K562 (cell line): ENCODE measurements at regions not wholly inside any gene's neighbourhood (a gene's known extent, or its start where the extent isn't known, plus 50 kb on each side); places are given as distances from the start of the nearest gene placed in this dataset.

Source experiments
- ATAC-seq: fragments of 200-7000 bp; cut with Tn5 transposase; 3 replicates; pipeline ENCODE4 v1.9.1; 2020; ENCODE audit warnings: moderate library complexity
- BruUV-seq: library from RNA; stranded (reverse); fragments of 400-500 nt; replicated peaks from 2 replicates; lab custom pipeline; 2021; lab: Mats Ljungman, UMichigan
- CTCF ChIA-PET: fragments of 300-600 bp; formaldehyde crosslinking; extraction: SDS; loops from one replicate; lab custom pipeline; 2021; ENCODE audit warnings: low intra/inter-chr PET ratio; lab: Yijun Ruan, JAX
- POLR2A ChIA-PET: fragments of 300-600, 350-650 bp; sonication (Branson Sonifier 250); formaldehyde crosslinking; extraction: SDS; loops from one replicate; lab custom pipeline; 2021; ENCODE audit warnings: antibody characterized with exemption, inconsistent platforms; lab: Yijun Ruan, JAX
- DNase-seq, 4 experiments: peaks; one replicate each; pipeline versions ENCODE4 v3.0.0 to v3.0.0-alpha.2; 2011 to 2018; ENCODE audit warnings: low spot score in 3 of 4, mixed read lengths in 3 of 4; ENCODE audit errors: extremely low read depth in 1 of 4
- FAIRE-seq: peaks from 2 replicates; lab custom pipeline; 2011; peaks lifted over from hg19 to GRCh38; lab: Jason Lieb, UNC
- H2AFZ ChIP-seq: 2 replicates; pipeline ENCODE4 v1.6.0; 2011; ENCODE audit warnings: low read depth, low read length, control low read depth, inconsistent platforms
- H3K27ac ChIP-seq: fragments of 200-600 bp; 3 replicates; pipeline ENCODE4 v1.8.0; 2011; ENCODE audit warnings: low read depth, mild to moderate bottlenecking, control low read depth, inconsistent platforms, low read length, moderate library complexity, mixed read lengths; ENCODE audit errors: extremely low read depth
- H3K27me3 ChIP-seq, 2 experiments: fragments of 300-600 bp in 1 of 2; 2 replicates in 1 of 2; 3 replicates in 1 of 2; pipeline versions ENCODE4 v1.6.0 to v1.8.0; 2011; ENCODE audit warnings: inconsistent platforms in 2 of 2, low read length in 2 of 2, mild to moderate bottlenecking in 1 of 2, mixed read lengths in 1 of 2, moderate library complexity in 1 of 2; ENCODE audit not compliant: control insufficient read depth in 2 of 2, insufficient read depth in 2 of 2
- H3K36me3 ChIP-seq: fragments of 300-600 bp; 3 replicates; pipeline ENCODE4 v1.8.0; 2011; ENCODE audit warnings: mild to moderate bottlenecking, low read length, inconsistent platforms; ENCODE audit not compliant: control insufficient read depth, insufficient read depth
- H3K4me1 ChIP-seq, 2 experiments: fragments of 200-600 bp in 1 of 2; replicated peaks in 1 of 2; 2 replicates in 1 of 2; 3 replicates in 1 of 2; pipeline versions ENCODE4 v1.5.1 to v1.8.0; 2011; ENCODE audit warnings: inconsistent platforms in 2 of 2, low read length in 2 of 2, mild to moderate bottlenecking in 1 of 2, mixed read lengths in 1 of 2, moderate library complexity in 1 of 2; ENCODE audit not compliant: control insufficient read depth in 2 of 2, insufficient read depth in 2 of 2
- H3K4me2 ChIP-seq: 2 replicates; pipeline ENCODE4 v1.6.1; 2011; ENCODE audit warnings: low read length, control low read depth, inconsistent platforms, mixed read lengths; ENCODE audit not compliant: insufficient read depth
- H3K4me3 ChIP-seq: fragments of 200-600 bp; sonication (generic), shearing (Covaris generic); 2 replicates; pipeline ENCODE4 v1.5.1; 2016; ENCODE audit warnings: control low read depth, inconsistent platforms
- H3K79me2 ChIP-seq: fragments of 200-600 bp; 3 replicates; pipeline ENCODE4 v1.8.0; 2011; ENCODE audit warnings: low read length, inconsistent platforms; ENCODE audit not compliant: control insufficient read depth, insufficient read depth
- H3K9ac ChIP-seq, 2 experiments: 2 replicates each; pipeline versions ENCODE4 v1.6.0 to v1.6.1; 2011; ENCODE audit warnings: low read depth in 2 of 2, low read length in 2 of 2, control low read depth in 1 of 2, inconsistent platforms in 1 of 2, mild to moderate bottlenecking in 1 of 2, mixed read lengths in 1 of 2; ENCODE audit not compliant: insufficient read depth in 1 of 2
- H3K9me1 ChIP-seq: one replicate; pipeline ENCODE4 v1.6.0; 2011; ENCODE audit warnings: inconsistent platforms, mild to moderate bottlenecking, low read length, moderate library complexity; ENCODE audit not compliant: control insufficient read depth, insufficient read depth
- H3K9me3 ChIP-seq: replicated peaks from 2 replicates; pipeline ENCODE4 v1.5.1; 2011; ENCODE audit warnings: low read depth, low read length, inconsistent platforms; ENCODE audit not compliant: control insufficient read depth, insufficient read depth
- H4K20me1 ChIP-seq: replicated peaks from 2 replicates; pipeline ENCODE4 v1.6.1; 2011; ENCODE audit warnings: low read length, inconsistent platforms, mixed read lengths; ENCODE audit not compliant: control insufficient read depth, insufficient read depth
- BHLHE40 ChIP-seq: IDR thresholded peaks from 2 replicates; pipeline ENCODE4 v1.6.1; 2011; ENCODE audit warnings: low read length, improper control_type of control experiment
- BMI1 ChIP-seq: fragments of 150-350 bp; IDR thresholded peaks from 2 replicates; pipeline ENCODE4 v1.6.1; 2014; ENCODE audit warnings: low read length
- BRF1 ChIP-seq: IDR thresholded peaks from 3 replicates; pipeline ENCODE4 v1.6.1; 2011; ENCODE audit warnings: borderline replicate concordance, mild to moderate bottlenecking; ENCODE audit not compliant: insufficient read length; ENCODE audit errors: extremely low read depth
- ELF2 ChIP-seq: fragments of 250-450 bp; sonication (Bioruptor Pico); IDR thresholded peaks from 2 replicates; pipeline ENCODE4 v1.5.0; 2021; ENCODE audit warnings: mild to moderate bottlenecking
- FOXO4 ChIP-seq: fragments of 450-650 bp; formaldehyde crosslinking; IDR thresholded peaks from 2 replicates; pipeline ENCODE4 v1.4.0; 2020; ENCODE audit warnings: mild to moderate bottlenecking, moderate library complexity
- KAT2B ChIP-seq: IDR thresholded peaks from one replicate; pipeline ENCODE4 v1.6.1; 2012; ENCODE audit warnings: low read depth, mild to moderate bottlenecking, control low read depth, inconsistent platforms, low read length, moderate library complexity
- MCM7 ChIP-seq, 2 experiments: fragments of 450-650 bp; IDR thresholded peaks; 2 replicates each; pipeline ENCODE4 v1.6.1; 2016 to 2018
- NBN ChIP-seq: fragments of 450-650 bp; IDR thresholded peaks from 2 replicates; pipeline ENCODE4 v1.6.1; 2016; ENCODE audit warnings: low read depth, mild to moderate bottlenecking
- NFATC3 ChIP-seq: fragments of 450-650 bp; IDR thresholded peaks from 2 replicates; pipeline ENCODE4 v1.6.1; 2017; ENCODE audit warnings: mild to moderate bottlenecking
- PHF21A ChIP-seq: fragments of 450-650 bp; IDR thresholded peaks from 2 replicates; pipeline ENCODE4 v1.6.1; 2017; ENCODE audit warnings: low read depth, borderline replicate concordance
- SREBF1 ChIP-seq: fragments of 150-350 bp; IDR thresholded peaks from 2 replicates; pipeline ENCODE4 v1.6.1; 2014; ENCODE audit warnings: antibody characterized with exemption, low read depth, low read length, borderline replicate concordance
- SRSF1 ChIP-seq: fragments of 200-400 bp; formaldehyde crosslinking; IDR thresholded peaks from 2 replicates; pipeline ENCODE4 v1.6.1; 2017; ENCODE audit warnings: mild to moderate bottlenecking, low read depth, low read length, moderate library complexity
- TCF3 ChIP-seq: sonication (generic); formaldehyde crosslinking; IDR thresholded peaks from 2 replicates; pipeline ENCODE4 v1.4.0; 2020; ENCODE audit warnings: mild to moderate bottlenecking, missing genetic modification reagents
- ZBTB9 ChIP-seq: fragments of 450-650 bp; formaldehyde crosslinking; IDR thresholded peaks from 2 replicates; pipeline ENCODE4 v1.4.0; 2020; ENCODE audit warnings: mild to moderate bottlenecking, moderate library complexity
- ZNF140 ChIP-seq: fragments of 250-450 bp; sonication (Bioruptor Pico); IDR thresholded peaks from 2 replicates; pipeline ENCODE4 v1.8.0; 2021; ENCODE audit warnings: moderate library complexity, mild to moderate bottlenecking, inconsistent platforms
- ZNF311 ChIP-seq: fragments of 250-450 bp; sonication (Bioruptor Pico); IDR thresholded peaks from 2 replicates; pipeline ENCODE4 v1.4.0; 2020; ENCODE audit warnings: mild to moderate bottlenecking, moderate library complexity
- ZNF586 ChIP-seq: fragments of 450-650 bp; formaldehyde crosslinking; conservative IDR thresholded peaks from 2 replicates; pipeline ENCODE4 v1.4.0; 2020; ENCODE audit warnings: mild to moderate bottlenecking, moderate library complexity
- ZNF740 ChIP-seq, 3 experiments: fragments of 200-800 bp in 1 of 3; sonication (Bioruptor generic) in 1 of 3; sonication (generic) in 1 of 3; formaldehyde crosslinking in 1 of 3; IDR thresholded peaks; 2 replicates each; pipeline versions ENCODE4 v1.6.1 to v1.8.0; 2016 to 2022; ENCODE audit warnings: mild to moderate bottlenecking in 2 of 3, missing compliant biosample characterization in 2 of 3, missing genetic modification characterization in 2 of 3, missing genetic modification reagents in 1 of 3
- ZNF76 ChIP-seq: fragments of 250-450 bp; sonication (Bioruptor Pico); IDR thresholded peaks from 2 replicates; pipeline ENCODE4 v1.4.0; 2020; ENCODE audit warnings: mild to moderate bottlenecking, moderate library complexity, borderline replicate concordance
- ZNF764 ChIP-seq: fragments of 250-450 bp; sonication (Bioruptor Pico); IDR thresholded peaks from 2 replicates; pipeline ENCODE4 v1.4.0; 2020; ENCODE audit warnings: low read depth, mild to moderate bottlenecking, moderate library complexity
- in situ Hi-C: fragments of 300-500 bp; cut with MboI; formaldehyde crosslinking; loops from 4 replicates; pipeline ENCODE4 v1.15.0; 2018; ENCODE audit warnings: inconsistent platforms, mixed read lengths
- intact Hi-C: fragments of 100-400 bp; cut with micrococcal nuclease; formaldehyde crosslinking; loops from 2 replicates; pipeline ENCODE4 v1.14.2; 2022

- FAIRE-seq = no peak
- DNase-seq = no peak
- BruUV-seq = no TSS peak
- H3K9me3 ChIP-seq = no peaks in the 10 kb centered on the region
- H4K20me1 ChIP-seq = no peaks in the 10 kb centered on the region
- H3K9me1 ChIP-seq = no peaks in the 10 kb centered on the region
- no peak overlapping the region for H3K27ac ChIP-seq
- ChIA-PET POLR2A (no interaction called here), CTCF (no interaction called here)
- no peaks in the 10 kb centered on the region for H3K79me2 ChIP-seq
- ATAC-seq = no peak
- H3K4me3 ChIP-seq = no peak overlapping the region
- no peak overlapping the region for H3K4me2 ChIP-seq
- no peaks in the 10 kb centered on the region for H3K27me3 ChIP-seq
- in situ Hi-C loops = no loop called here
- H3K9ac ChIP-seq = no peak overlapping the region
- no peaks in the 10 kb centered on the region for H3K4me1 ChIP-seq
- H2AFZ ChIP-seq = no peak overlapping the region
- TF ChIP-seq TCF3 (CRISPR knock-in tag) (no peak), ZNF76 (no peak), ELF2 (CRISPR knock-in tag) (no peak), BMI1 (no peak), ZBTB9 (CRISPR knock-in tag) (no peak), MCM7 (IDR thresholded peaks at IDR 0.05) (no peak), SRSF1 (no peak), ZNF764 (CRISPR knock-in tag) (no peak), ZNF140 (CRISPR knock-in tag) (no peak), ZNF740 (CRISPR knock-in tag; IDR thresholded peaks at IDR 0.05) (no peak), ZNF740 (tag; IDR thresholded peaks at IDR 0.05) (no peak), KAT2B (no peak), BRF1 (no peak), FOXO4 (no peak), NBN (no peak), BHLHE40 (no peak), NFATC3 (no peak), PHF21A (no peak), ZNF311 (CRISPR knock-in tag) (no peak), SREBF1 (no peak), ZNF586 (CRISPR knock-in tag) (no peak)
- H3K36me3 ChIP-seq = no peaks in the 10 kb centered on the region
- intact Hi-C loops = no loop called here
Measured at GRCh38 chr9:115855458-115856133, 298.0 kb upstream of the PAPPA start.
